22Rv1 (cell line): ENCODE measurements at regions not wholly inside any gene's neighbourhood (a gene's known extent, or its start where the extent isn't known, plus 50 kb on each side); places are given as distances from the start of the nearest gene placed in this dataset.

ENCODE experiments used
- H3K27ac ChIP-seq: fragments of 450-650 bp; 2 replicates; pipeline ENCODE4 v1.5.1; 2017
- ZFX ChIP-seq: fragments of 450-650 bp; IDR thresholded peaks from 2 replicates; pipeline ENCODE4 v1.6.1; 2017; ENCODE audit warnings: antibody characterized with exemption, borderline replicate concordance
- TF ChIP-seq, protein P1 (sequence below): fragments of 450-650 bp; IDR thresholded peaks from 2 replicates; pipeline ENCODE4 v1.5.1; 2017; ENCODE audit warnings: mild to moderate bottlenecking

DNA sequence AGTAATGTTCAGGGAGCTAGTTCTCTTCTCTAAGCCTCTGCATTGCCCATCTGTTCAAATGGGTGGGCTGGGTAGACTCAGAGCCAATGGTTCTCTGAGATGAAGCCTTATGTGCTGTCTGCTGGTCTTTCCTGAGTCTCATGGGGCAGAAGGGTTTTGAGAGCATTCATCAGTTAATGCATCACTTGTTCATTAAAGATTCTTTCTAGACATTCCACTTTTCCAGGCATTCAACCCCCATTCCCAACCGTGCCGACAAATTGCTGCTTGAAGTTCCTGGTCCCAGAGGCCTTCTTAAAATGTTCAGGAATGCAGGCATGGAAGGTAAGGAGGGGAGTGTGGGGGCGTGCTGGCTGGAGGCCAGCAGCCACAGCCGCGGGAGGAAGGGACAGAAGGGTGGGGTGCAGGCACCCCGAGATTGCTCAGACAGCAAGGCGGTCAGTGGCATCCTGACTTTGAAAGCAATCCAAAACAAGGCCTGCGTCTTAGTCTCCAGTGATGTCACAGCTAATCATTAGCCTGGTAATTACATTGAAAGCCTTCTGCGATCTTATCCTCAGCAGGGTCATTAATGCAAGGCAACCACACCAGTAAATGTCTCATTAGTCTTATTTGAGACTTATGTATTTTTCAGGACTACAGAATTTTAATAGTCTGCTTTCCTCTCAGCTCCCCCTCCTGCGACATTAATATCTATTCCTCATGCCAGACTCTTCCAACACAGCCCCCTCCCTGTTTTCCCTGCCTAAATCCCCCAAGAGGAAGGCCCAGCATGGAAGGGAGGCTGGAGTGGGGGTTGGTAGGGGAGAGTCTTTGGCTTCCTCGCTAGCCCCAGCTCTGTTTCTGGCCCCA is 328.8 kb downstream of the MIAT start:
- TF ChIP-seq ZFX, result no peak
- TF ChIP-seq, protein P1, sequence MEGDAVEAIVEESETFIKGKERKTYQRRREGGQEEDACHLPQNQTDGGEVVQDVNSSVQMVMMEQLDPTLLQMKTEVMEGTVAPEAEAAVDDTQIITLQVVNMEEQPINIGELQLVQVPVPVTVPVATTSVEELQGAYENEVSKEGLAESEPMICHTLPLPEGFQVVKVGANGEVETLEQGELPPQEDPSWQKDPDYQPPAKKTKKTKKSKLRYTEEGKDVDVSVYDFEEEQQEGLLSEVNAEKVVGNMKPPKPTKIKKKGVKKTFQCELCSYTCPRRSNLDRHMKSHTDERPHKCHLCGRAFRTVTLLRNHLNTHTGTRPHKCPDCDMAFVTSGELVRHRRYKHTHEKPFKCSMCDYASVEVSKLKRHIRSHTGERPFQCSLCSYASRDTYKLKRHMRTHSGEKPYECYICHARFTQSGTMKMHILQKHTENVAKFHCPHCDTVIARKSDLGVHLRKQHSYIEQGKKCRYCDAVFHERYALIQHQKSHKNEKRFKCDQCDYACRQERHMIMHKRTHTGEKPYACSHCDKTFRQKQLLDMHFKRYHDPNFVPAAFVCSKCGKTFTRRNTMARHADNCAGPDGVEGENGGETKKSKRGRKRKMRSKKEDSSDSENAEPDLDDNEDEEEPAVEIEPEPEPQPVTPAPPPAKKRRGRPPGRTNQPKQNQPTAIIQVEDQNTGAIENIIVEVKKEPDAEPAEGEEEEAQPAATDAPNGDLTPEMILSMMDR, result no peak

GRCh38 chr22:26986884-26987283 is 329.5 kb downstream of the MIAT start:
- H3K27ac ChIP-seq, result no peak overlapping the region
- TF ChIP-seq, protein P1, result no peak
- no peak for TF ChIP-seq ZFX

More for the DNA sequence above, 328.8 kb downstream of the MIAT start:
- no peak overlapping the region for H3K27ac ChIP-seq

- no peak for TF ChIP-seq ZFX
- TF ChIP-seq, protein P1, result no peak
- no peak overlapping the region for H3K27ac ChIP-seq
Observed at GRCh38 chr22:26990503-26991189, 333.3 kb downstream of the MIAT start.

DNA sequence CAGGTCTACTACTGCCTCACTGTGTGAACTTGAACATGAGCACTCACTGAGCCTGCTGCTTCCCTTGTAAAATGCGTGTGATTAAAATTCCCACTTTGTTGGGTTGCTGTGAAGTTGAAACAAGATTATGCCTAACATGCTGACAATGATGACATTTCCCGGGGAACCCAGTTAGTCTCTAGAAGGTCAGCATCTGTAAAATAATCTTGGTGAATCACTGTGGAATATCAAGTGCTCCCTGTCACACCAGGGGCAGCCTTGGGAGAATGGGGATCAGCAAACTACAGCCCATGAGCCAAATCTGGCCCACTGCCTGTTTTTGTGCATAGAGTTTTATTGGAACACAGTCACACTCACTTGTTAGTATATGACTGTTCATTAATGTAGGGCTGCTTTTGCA is 335.2 kb downstream of the MIAT start:
- TF ChIP-seq, protein P1, result no peak
- TF ChIP-seq ZFX, result no peak
- no peak overlapping the region for H3K27ac ChIP-seq

- no peak overlapping the region for H3K27ac ChIP-seq
- TF ChIP-seq ZFX, result no peak
- TF ChIP-seq, protein P1, result no peak
Observed at GRCh38 chr22:26993886-26994285, 336.5 kb downstream of the MIAT start.

DNA sequence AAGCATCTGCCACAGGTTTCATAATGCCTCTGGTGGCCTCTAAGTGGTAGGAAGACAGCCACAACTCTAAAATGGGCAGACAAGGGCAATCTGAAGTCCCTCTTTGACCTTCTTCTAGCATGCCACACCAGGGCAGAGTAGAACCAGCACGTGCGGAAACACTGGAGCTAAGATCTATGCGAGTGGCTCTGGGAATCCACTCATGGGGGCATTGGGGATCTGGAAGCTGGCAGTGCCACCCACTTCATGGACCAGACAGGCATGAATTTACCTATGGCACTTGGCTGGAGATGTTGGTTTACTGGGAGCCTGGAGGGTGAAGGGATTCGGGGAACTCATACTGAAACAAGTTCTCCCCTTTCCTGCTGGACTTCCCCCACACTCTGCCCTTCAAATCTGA is 337.4 kb downstream of the MIAT start:
- TF ChIP-seq, protein P1, result no peak
- no peak for TF ChIP-seq ZFX
- no peak overlapping the region for H3K27ac ChIP-seq

GRCh38 chr22:26995235-26995634 is 337.8 kb downstream of the MIAT start:
- H3K27ac ChIP-seq, result no peak overlapping the region
- no peak for TF ChIP-seq ZFX
- TF ChIP-seq, protein P1, result no peak
